GM12878 (cell line): ENCODE measurements at regions not wholly inside any gene's neighbourhood (a gene's known extent, or its start where the extent isn't known, plus 50 kb on each side); places are given as distances from the start of the nearest gene placed in this dataset.

Source experiments
- ATAC-seq: fragments of 200-7000 bp; cut with Tn5 transposase; 3 replicates; pipeline ENCODE4 v1.9.1; 2020; ENCODE audit warnings: mild to moderate bottlenecking, moderate library complexity
- BruUV-seq: library from RNA; stranded (reverse); fragments of 400-500 nt; replicated peaks from 2 replicates; lab custom pipeline; 2021; lab: Mats Ljungman, UMichigan
- CTCF ChIA-PET: fragments of 300-600 bp; sonication (Branson Sonifier 250); formaldehyde crosslinking; extraction: SDS; loops from one replicate; lab custom pipeline; 2021; ENCODE audit warnings: inconsistent platforms; lab: Yijun Ruan, JAX
- POLR2A ChIA-PET: fragments of 350-600 bp; formaldehyde crosslinking; extraction: SDS; loops from one replicate; lab custom pipeline; 2021; ENCODE audit warnings: inconsistent platforms; lab: Charles Lee
- RAD21 ChIA-PET: fragments of 300-600 bp; sonication (Branson Sonifier 250); formaldehyde crosslinking; loops from one replicate; lab custom pipeline; 2023; ENCODE audit warnings: antibody characterized with exemption; ENCODE audit not compliant: unreplicated experiment; lab: Charles Lee
- SMC1A ChIA-PET: fragments of 300-600 bp; sonication (Branson Sonifier 250); formaldehyde crosslinking; loops from one replicate; lab custom pipeline; 2023; ENCODE audit not compliant: unreplicated experiment, uncharacterized antibody; lab: Charles Lee
- DNase-seq: peaks from one replicate; pipeline ENCODE4 v3.0.0-alpha.2; 2011; ENCODE audit warnings: low read depth, low spot score
- FAIRE-seq: peaks from 3 replicates; lab custom pipeline; 2011; peaks lifted over from hg19 to GRCh38; lab: Jason Lieb, UNC
- H2AFZ ChIP-seq: 2 replicates; pipeline ENCODE4 v1.6.0; 2011; ENCODE audit warnings: low read depth, low read length, control low read depth; ENCODE audit not compliant: control insufficient read depth
- H3K27ac ChIP-seq: 2 replicates; pipeline ENCODE4 v1.5.1; 2011; ENCODE audit warnings: control low read depth; ENCODE audit not compliant: control insufficient read depth, insufficient read depth
- H3K27me3 ChIP-seq, 2 experiments: replicated peaks in 1 of 2; 2 replicates each; pipeline versions ENCODE4 v1.6.0 to v1.6.1; 2011; ENCODE audit warnings: low read length in 1 of 2; ENCODE audit not compliant: control insufficient read depth in 2 of 2, insufficient read depth in 2 of 2
- H3K36me3 ChIP-seq, 2 experiments: 2 replicates each; pipeline ENCODE4 v1.5.1; 2011; ENCODE audit warnings: low read length in 1 of 2; ENCODE audit not compliant: control insufficient read depth in 2 of 2, insufficient read depth in 2 of 2
- H3K4me1 ChIP-seq: 2 replicates; pipeline ENCODE4 v1.6.1; 2011; ENCODE audit warnings: mild to moderate bottlenecking, low read length, moderate library complexity, mixed read lengths; ENCODE audit not compliant: control insufficient read depth, insufficient read depth
- H3K4me2 ChIP-seq: 2 replicates; pipeline ENCODE4 v1.6.0; 2011; ENCODE audit warnings: control low read depth; ENCODE audit not compliant: control insufficient read depth, insufficient read depth
- H3K4me3 ChIP-seq: fragments of 200-600 bp; sonication (generic); 2 replicates; pipeline ENCODE4 v1.5.1; 2016
- H3K79me2 ChIP-seq: 2 replicates; pipeline ENCODE4 v1.6.0; 2011; ENCODE audit warnings: low read length; ENCODE audit not compliant: control insufficient read depth, insufficient read depth
- H3K9ac ChIP-seq: 2 replicates; pipeline ENCODE4 v1.8.0; 2011; ENCODE audit warnings: low read length, control low read depth, mixed read lengths; ENCODE audit not compliant: control insufficient read depth, insufficient read depth
- H3K9me3 ChIP-seq: replicated peaks from 3 replicates; pipeline ENCODE4 v1.5.1; 2011; ENCODE audit warnings: mild to moderate bottlenecking, low read length; ENCODE audit not compliant: control insufficient read depth, insufficient read depth
- H4K20me1 ChIP-seq: 2 replicates; pipeline ENCODE4 v1.6.0; 2011; ENCODE audit not compliant: control insufficient read depth, insufficient read depth
- HCFC1 ChIP-seq: fragments of 150-350 bp; IDR thresholded peaks from 2 replicates; pipeline ENCODE4 v1.6.1; 2014; ENCODE audit warnings: low read length
- HDAC2 ChIP-seq: fragments of 200-600 bp; sonication (generic); IDR thresholded peaks from 2 replicates; pipeline ENCODE4 v1.6.1; 2017
- KDM1A ChIP-seq: fragments of 200-600 bp; sonication (generic); IDR thresholded peaks from 2 replicates; pipeline ENCODE4 v1.6.1; 2016; ENCODE audit warnings: borderline replicate concordance
- NFXL1 ChIP-seq: fragments of 450-650 bp; IDR thresholded peaks from 2 replicates; pipeline ENCODE4 v1.6.1; 2017; ENCODE audit warnings: antibody characterized with exemption, mild to moderate bottlenecking, borderline replicate concordance
- PKNOX1 ChIP-seq: fragments of 450-650 bp; IDR thresholded peaks from 2 replicates; pipeline ENCODE4 v1.6.1; 2016; ENCODE audit warnings: mild to moderate bottlenecking
- RAD51 ChIP-seq: fragments of 450-650 bp; IDR thresholded peaks from 2 replicates; pipeline ENCODE4 v1.6.1; 2016; ENCODE audit warnings: moderate library complexity, mild to moderate bottlenecking, inconsistent platforms
- SMAD1 ChIP-seq: fragments of 450-650 bp; IDR thresholded peaks from 2 replicates; pipeline ENCODE4 v1.6.1; 2018; ENCODE audit warnings: mild to moderate bottlenecking, low read depth; ENCODE audit not compliant: partially characterized antibody
- SPI1 ChIP-seq: IDR thresholded peaks from 2 replicates; pipeline ENCODE4 v1.6.1; 2011; ENCODE audit warnings: low read depth, mild to moderate bottlenecking, low read length, moderate library complexity, borderline replicate concordance; ENCODE audit not compliant: insufficient read depth
- TBL1XR1 ChIP-seq: IDR thresholded peaks from 2 replicates; pipeline ENCODE4 v1.6.1; 2012; ENCODE audit warnings: low read depth, low read length, improper control_type of control experiment
- WRNIP1 ChIP-seq: IDR thresholded peaks from 2 replicates; pipeline ENCODE4 v1.6.1; 2011; ENCODE audit warnings: low read depth, low read length, improper control_type of control experiment, borderline replicate concordance
- ZBTB33 ChIP-seq: fragments of 450-650 bp; IDR thresholded peaks from 2 replicates; pipeline ENCODE4 v1.6.1; 2017; ENCODE audit warnings: mild to moderate bottlenecking
- ZNF384 ChIP-seq: IDR thresholded peaks from 2 replicates; pipeline ENCODE4 v1.6.1; 2012; ENCODE audit warnings: low read depth, mild to moderate bottlenecking, low read length, improper control_type of control experiment, borderline replicate concordance
- WGBS: methylation state at CpG from one replicate; pipeline ENCODE4 v1.1.6; 2016; ENCODE audit warnings: low lambda C conversion rate; ENCODE audit not compliant: insufficient replicate concordance, insufficient coverage; ENCODE audit errors: missing lambda C conversion rate; 5-methylcytosine and 5-hydroxymethylcytosine counted together
- in situ Hi-C: fragments of 300-500 bp; cut with MboI; formaldehyde crosslinking; loops from 9 replicates; pipeline ENCODE4 v1.14.3; 2018; ENCODE audit warnings: mixed read lengths
- intact Hi-C: fragments of 100-400 bp; cut with micrococcal nuclease; formaldehyde crosslinking; loops from one replicate; pipeline ENCODE4 v1.14.2; 2022; ENCODE audit not compliant: unreplicated experiment

- Histone ChIP-seq H3K9ac (no peak overlapping the region), H3K36me3 (no peaks in the 10 kb centered on the region), H3K4me1 (no peaks in the 10 kb centered on the region), H3K9me3 (no peaks in the 10 kb centered on the region), H3K27ac (no peak overlapping the region), H4K20me1 (no peaks in the 10 kb centered on the region), H3K79me2 (no peaks in the 10 kb centered on the region), H3K4me2 (no peak overlapping the region), H2AFZ (no peak overlapping the region), H3K4me3 (no peak overlapping the region), H3K27me3 (no peaks in the 10 kb centered on the region)
- BruUV-seq: no TSS peak
- ChIA-PET SMC1A (no interaction called here), CTCF (no interaction called here), RAD21 (no interaction called here), POLR2A (no interaction called here)
- DNase-seq (no peak), FAIRE-seq (no peak), ATAC-seq (no peak)
- intact Hi-C loops: no loop called here
- 32% methylated on average over 8 of the region's 8 CpGs for WGBS
- TF ChIP-seq SMAD1: no peak
- TF ChIP-seq WRNIP1: no peak
- TF ChIP-seq ZBTB33: no peak
- TF ChIP-seq ZNF384: no peak
- no peak for TF ChIP-seq KDM1A
- no peak for TF ChIP-seq NFXL1
- TF ChIP-seq TBL1XR1: no peak
- no peak for TF ChIP-seq HDAC2
- TF ChIP-seq PKNOX1: no peak
- no peak for TF ChIP-seq SPI1
- no peak for TF ChIP-seq RAD51
- TF ChIP-seq HCFC1: no peak
- in situ Hi-C loops: no loop called here
Observed at GRCh38 chr3:68287101-68287500, 632.7 kb upstream of the SUCLG2 start.
